Stimulated activated CD8-positive, alpha-beta memory T cell treated with anti-CD3 and anti-CD28 coated beads, Interleukin-15, amount 100 ng/mL, for 4 hours (primary cell): ENCODE measurements at regions not wholly inside any gene's neighbourhood (a gene's known extent, or its start where the extent isn't known, plus 50 kb on each side); places are given as distances from the start of the nearest gene placed in this dataset.

ENCODE experiments used
- DNase-seq, 2 donors: peaks; one replicate each; pipeline ENCODE4 v3.0.0-alpha.2; 2020; ENCODE audit warnings: low read depth in 2 of 2

DNA sequence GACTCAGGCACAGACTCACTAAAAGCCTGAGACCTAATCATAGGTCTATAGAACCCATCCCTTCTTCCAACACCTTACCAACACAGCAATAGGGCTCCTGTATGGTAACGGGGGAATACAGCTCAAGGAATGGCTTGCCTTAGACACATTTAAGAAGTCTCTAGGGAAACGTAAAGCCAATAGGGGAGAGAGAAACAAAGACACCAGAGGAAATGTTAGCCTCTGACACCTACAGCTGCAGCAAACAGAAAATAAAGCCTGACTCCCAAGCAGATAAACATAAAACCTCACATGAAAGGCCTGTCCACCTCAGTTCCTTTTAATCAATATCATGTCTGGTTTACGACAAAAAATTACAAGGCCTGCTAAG is 51.1 kb upstream of the NCOA1 start:
- DNase-seq: no peak

DNA sequence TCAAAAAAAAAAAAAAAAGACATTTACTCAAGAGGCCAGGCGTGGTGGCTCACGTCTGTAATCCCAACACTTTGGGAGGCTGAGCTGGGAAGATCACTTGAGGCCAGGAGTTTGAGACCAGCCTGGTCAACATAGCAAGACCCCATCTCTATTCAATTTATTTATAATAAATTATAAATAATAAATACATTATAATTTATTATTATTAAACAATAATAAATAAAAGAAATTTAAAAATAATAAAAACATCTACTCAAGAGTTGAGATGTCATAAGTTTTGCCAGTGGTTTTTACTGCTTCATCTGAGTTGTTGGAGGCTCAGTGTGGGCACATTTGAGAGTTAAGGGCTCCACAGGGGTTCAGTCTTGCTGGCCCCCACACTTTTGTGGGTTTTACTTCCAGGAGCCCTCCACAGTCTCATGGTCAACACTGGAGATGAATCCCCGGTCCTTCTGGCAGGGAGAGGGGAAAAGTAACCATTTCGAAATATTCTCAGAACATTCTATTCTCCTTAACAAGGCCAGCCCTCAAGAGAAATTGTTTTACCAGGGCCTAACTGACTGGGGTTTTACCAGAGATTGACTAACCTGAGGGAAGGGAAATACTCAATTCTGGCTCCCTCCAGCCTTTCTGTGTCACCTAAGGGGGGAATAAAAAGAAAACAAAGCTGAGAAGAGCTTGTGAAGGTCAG is 51.6 kb upstream of the NCOA1 start:
- no peak for DNase-seq

DNA sequence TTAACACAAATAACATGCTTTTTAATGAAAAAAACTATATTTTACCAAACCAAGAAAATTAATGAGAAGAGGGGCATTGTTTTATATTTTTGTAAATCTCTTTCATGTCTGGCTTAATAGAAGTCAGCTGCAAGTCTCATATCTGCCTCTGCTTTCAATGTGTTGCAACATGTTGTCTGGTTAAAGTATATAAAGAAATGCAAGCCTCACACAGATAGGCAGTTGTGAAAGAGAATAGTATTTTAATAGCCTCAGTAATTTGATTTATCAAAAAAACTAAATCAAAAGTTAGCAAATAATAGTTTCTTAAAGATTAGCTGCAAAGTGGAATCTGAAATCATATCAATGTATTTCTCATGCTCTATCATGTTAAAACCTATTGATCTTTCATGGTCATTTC is 52.9 kb upstream of the NCOA1 start:
- no peak for DNase-seq

DNA sequence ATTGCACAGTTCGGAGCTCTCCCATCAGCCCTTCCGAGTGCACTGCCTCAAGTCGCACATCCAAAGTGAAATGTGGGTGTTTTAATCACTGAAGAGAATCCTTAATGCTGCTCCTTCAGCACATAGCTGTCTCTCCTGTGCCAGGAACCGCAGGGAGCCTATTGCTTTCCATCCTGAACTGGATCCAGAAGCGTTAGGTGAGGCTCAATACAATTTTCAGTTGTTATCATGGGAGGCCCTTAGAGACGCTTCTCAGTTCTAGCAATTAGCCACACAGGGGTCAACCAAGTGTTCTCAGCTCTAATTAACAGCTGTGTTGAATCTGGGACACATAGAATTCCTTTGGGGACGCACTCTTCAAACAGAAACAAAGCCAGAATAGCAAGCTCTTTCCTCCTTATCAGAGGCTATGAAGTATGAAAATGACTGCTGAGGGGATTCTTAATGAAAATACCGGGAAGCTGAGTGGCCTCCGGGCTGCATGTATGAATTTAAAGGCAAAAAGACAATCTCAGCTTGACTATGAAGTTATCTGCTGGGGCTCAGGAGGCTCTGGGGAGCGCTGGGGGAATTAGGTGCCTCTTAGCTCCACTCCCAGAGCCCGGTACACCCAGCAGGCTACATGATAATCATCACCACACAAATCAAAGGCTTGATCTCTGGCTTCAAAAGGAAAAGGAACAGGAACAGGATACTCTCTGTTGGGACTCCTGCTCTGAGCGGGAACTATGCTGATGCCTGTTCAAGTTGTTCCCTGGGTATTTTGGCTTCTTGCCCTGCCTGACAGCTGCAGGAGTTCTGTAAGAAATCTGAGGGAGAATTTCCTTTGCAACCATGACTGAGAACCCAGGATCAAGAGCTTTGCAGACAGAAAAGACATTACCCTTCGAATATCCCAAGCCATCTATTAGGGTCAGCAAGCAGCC is 55.4 kb upstream of the NCOA1 start:
- no peak for DNase-seq

DNA sequence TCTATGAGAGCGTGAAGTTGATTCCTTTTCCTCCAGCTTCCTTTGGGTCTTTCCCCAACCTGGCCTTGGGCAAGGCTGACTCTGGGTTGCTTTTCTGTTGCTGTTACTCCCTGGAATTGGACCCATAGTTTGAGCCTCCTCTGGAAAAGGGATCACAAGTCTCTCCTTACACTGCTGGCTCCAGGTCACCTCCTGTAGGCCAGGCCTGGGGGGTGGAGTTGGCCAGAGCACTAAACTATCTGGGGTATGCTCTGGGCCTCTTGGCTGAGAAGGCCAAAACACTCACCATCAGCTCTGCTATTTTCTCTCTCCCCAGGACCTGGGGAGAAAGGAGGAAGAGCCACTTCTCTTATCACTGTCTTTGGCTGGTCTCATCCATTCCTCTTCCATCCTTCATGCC is 56.5 kb upstream of the NCOA1 start:
- DNase-seq: no peak

DNA sequence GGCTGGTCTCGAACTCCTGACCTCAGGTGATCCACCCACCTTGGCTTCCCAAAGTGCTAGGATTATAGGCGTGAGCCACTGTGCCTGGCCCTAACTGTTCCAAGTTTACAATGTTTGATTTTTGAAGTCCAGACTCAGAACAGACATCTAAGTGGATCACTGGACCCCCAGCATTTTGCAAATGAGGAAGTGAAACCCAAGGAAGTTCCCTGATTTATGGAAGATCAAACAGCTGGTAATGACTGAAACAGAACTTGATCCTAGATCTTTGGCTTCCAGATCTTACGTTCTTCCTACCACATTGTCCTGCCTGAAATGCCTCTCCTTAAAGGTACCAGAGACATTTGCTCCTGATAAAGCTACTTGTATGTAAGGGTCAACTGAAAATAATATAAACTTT is 58.3 kb upstream of the NCOA1 start:
- DNase-seq: no peak

DNA sequence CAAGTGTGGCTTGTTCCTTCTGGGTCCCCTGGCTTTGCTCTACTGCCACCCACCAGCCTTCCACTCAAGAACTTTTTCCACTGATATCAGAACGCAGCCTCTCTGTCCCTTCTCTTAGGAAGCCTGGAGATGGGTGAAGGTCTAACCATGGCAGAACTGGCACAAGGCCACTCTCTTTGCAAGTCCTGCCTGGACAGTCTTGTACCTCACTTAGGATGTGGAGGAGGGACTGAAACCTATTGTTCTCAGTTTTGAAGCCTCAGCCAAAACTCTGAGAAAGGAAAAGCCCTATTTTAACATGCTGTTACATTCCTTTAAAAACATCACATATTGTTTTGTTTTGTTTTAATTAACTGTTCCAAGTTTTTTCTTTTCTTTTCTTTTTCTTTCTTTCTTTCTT is 58.9 kb upstream of the NCOA1 start:
- DNase-seq: no peak

DNA sequence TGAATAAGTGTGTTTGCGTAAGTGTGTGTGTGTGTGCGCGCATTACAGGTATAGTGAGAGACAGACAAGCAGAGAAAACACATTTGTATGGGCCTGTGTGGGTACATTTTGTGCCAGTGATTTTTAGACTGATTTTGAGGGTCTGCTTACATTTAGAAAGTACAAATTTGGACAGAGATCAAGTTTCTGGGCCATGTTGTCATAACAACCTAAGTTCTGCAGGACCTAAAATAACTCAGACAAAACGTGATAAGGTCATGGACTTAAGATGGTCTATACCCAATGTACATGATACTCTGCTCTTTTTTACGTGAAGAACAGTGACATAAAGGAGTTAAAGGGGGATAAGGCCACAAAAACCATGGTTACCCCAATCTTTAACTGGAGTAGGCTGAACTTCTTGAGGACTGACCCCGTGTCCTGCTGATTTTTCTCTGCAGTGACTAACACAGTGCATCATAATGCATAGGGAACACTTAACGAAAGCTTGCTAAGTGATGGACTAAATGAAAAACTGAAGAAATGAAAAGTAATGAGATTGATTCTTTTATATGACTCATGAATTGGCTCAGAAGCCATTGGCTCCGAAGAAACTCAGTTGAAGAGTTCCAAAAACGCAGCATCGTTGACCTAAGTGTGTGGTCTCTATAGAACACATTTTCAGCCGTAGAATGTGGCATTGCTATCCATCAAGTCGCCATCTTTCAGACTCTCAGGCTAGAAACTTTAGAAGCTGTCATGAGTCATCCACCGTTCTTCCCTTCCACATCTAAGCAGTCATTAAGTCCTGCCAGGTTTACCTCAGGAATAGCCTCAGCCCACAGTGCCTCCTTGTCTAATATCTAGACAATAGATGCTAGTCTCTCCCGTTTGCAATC is 61.6 kb upstream of the NCOA1 start:
- no peak for DNase-seq

DNA sequence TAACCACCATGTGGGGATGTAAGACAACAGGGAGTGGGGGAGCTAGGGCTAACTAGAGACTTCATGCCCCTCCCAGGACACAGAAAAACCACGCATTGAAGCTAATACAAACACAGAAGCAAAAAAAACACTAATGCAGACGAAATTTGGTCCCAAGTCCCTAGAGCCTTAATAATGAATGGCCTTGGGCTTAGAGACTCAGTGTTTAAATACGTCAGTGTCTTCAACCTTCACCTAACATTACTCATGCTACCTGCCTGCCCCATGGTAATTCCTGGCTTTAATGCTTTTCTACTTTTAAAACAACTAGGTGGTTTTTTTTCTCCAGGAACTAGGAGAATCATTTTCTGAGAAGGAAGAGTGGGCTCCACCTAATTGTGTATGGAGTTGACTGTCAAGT is 64.1 kb upstream of the ITSN2 start:
- DNase-seq: no peak

DNA sequence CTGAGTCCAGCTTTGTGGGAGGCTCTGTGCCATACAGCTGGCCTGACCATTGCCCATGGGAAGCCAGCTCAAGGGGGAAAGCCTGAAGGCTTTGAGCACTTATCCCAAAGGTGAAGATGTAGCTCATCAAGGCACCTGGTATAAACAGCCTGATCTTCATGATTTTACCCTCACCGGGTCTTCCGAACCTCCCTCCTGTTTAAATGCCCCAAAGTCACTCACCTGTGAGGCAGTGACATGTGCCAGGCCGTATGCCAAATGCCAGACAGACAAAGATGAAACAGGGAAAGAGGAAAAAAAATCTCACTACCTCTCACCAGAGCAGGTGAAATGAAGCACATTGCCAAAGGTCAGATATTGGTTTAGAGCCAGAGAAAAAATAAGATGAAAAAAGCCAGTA is 62.8 kb upstream of the ITSN2 start:
- DNase-seq: no peak

DNA sequence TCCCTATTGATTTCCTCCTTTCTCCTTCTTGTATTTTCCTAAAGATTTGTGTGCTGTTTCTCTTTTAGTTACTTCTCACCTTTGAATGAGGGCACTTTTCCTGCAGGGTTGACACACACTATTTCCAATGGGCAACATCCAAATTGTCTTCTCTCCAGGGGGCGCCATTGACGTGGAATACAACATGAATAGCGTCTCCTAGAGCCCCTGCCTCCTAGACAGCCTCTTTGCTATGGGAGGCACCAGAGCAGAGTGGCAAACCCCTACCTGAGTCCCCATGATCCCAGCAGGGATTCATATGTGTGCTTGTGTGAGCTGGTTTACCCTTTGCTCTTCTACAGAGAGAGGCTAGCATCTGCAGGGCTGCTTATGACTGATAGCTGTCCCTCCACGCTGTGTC is 61.3 kb upstream of the ITSN2 start:
- peak in 1 of 2 donors; percentile 24 for DNase-seq

DNA sequence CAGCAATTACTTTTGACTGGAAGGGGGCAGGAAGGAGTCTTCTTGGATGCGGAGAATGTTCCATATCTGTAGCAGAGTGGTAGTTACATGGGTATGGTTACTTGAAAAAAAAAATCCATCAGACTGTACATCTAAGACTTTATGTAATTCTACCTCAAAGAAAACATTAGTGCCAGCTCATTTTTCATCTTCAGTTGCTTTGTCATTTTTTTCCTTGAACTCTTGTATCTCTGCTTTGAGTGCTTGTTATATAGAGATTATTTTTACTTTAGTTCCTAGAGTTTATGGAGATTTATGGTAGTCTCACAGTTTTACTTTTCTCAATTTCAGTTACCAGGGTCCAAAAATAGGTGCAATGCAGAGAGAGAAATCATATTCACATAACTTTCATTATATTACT is 60.0 kb upstream of the ITSN2 start:
- DNase-seq: no peak

DNA sequence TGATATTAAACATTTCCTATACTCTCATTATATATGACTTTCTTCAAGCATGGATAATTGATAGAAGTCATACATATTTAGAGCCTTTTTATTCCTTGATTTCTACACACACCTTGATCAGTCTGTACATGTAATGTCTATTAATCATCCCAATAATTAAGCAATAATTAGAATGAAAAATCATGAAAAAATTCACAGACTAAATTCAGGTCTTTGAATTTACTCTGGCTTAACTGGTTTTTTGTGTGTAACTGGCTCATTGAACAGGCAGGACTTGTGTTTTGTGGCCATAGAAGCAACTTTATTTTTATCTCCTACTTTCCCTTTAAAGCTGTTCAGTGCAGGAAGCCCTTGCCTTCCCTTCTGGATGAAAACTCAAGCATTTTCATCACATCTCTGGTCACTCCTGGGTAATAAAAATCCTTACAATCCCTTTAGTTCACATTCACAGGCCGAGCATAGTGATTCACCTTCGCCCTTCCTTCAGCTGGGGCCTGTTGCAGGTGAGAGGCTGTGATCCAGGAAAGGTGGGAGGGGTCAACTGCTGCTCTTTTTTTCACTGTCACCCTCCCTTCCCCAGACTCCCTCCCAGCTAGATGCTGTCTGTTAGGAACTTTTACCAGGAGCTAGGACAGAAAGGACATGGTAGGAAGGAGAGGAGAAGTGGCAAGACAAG is 58.0 kb upstream of the ITSN2 start:
- DNase-seq: no peak

DNA sequence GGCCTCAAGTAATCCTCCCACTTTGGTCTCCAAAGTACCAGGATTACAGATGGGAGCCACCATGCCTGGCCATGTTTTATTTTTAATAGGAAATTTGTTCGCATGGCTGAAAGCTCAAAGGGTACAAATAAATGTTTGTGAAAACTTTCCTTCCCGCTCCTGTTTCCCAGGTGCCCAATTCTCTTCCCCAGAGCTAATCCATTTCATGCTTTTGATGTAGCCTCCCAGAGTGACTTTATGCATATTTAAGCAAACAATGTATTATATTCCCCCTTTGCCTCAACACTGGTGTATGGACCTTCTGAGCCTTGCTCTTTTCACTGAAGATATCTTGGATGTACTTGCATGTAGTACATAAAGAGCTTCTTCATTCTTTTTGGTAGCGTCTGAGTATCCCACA is 52.5 kb upstream of the ITSN2 start:
- no peak for DNase-seq

DNA sequence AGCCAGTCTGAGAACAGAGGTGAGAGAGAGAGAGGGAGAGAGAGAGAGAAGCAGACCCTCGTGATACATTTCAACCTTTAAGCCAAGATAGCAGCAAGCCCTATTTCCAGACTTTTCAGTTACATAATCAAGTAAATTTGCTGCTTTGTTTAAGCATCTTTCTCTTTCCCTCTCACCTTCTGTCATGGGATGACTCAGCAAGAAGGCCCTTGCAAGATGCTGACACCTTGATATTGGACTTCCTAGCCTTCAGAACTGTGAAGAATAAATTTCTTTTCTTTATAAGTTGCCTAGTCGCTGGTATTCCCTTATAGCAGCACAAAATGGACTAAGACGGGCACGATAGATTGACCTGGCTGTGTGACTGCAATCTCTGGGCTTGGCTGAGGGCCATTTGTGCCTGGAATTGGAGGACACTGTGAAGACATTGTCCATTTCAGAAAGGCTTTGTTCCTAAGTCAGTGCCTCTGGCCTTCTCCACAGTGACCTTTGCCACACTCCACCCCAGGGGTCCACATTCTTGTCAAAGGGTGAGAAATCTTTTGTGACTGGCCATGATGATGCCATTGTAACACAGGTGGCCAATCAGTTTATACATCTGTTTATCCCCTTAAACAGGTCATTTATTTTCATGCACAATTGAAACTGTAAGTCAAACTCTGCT is 51.3 kb upstream of the ITSN2 start:
- DNase-seq: no peak

DNA sequence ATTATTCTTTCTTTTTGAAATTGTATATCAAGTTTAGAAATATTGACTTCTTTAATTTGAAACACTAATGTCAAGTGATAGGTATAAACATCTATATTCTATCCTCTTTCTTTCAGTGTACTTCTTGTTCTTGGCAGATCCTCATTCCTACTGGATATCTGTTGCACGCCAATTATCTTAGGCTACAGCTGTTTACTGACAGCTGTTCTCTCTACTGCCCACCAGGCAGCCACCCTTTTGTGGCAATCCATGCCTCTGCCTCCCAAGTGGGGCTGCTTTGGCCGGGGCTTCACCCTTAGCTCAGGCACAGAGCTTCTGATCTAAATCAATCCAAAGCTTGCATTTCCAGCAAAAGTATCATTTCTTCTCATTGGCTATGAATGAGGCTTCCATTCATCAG is 50.6 kb upstream of the ITSN2 start:
- no peak for DNase-seq

DNA sequence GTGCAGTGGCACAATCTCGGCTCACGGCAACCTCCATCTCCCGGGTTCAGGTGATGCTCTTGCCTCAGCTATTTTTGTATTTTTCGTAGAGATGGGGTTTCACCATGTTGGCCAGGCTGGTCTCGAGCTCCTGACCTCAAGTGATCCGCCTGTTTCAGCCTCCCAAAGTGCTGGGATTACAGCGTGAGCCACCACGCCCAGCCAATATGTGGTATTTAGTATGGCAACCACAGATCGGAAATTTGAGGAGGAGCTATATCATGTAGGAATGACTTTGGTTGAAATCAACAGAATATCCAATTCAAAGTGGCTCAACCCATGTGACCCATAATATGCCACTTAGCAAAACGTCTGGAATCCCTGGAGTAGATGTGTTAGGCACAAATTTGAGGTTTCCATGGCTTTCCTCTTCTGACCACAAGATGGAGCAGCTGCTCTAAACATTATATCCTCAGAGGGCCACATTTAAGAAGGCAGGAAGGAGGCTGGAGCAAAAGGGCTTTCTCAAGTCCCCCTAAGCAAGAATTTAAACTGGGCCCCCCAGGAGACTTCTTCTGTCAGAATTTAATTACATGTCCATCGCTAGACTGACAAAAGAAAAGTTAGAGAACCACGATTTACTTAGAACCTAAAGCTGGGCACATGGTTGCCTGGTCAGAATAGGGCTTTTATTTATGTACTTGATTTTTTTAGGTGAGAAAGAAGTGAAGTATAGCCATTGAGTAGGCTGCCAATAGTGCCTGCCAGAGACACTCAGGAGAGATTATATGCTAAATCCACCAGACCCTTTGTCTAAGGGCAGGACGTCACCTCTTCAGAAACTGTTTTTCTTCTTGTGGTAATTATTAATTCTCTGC is 49.6 kb upstream of the ITSN2 start:
- peak in 1 of 2 donors; percentile 5 for DNase-seq
